ENCODE measurements at regions not wholly inside any gene's neighbourhood (a gene's known extent, or its start where the extent isn't known, plus 50 kb on each side); places are given as distances from the start of the nearest gene placed in this dataset.

DNA sequence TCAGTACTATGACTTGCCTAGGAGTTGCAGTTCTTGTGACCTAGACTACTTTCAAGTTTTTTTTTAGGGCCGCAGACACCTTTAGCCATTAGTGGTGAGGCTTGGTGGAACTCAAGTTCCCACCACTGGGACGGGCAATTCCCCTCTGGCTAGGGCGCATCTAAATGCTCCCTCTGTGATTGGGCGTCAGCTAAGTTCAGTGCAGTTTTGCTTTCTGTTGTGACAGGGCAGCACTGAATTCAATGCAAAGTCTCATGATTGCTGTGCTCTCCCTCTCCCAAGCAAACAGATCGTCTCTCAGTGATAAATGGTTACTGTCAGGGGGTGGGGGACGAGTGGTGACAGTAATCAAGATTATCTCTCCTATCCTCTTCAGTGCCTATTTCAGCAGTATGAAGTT lies 52.7 kb upstream of the FRMPD3 start:
- TF ChIP-seq EZH2 (optimal IDR thresholded peaks at IDR 0.05; ENCODE audit: low read depth, low read length) (no peak), EZH2phosphoT487 (IDR thresholded peaks at IDR 0.05; ENCODE audit: low read length) (no peak)
- TF ChIP-seq, protein P1, sequence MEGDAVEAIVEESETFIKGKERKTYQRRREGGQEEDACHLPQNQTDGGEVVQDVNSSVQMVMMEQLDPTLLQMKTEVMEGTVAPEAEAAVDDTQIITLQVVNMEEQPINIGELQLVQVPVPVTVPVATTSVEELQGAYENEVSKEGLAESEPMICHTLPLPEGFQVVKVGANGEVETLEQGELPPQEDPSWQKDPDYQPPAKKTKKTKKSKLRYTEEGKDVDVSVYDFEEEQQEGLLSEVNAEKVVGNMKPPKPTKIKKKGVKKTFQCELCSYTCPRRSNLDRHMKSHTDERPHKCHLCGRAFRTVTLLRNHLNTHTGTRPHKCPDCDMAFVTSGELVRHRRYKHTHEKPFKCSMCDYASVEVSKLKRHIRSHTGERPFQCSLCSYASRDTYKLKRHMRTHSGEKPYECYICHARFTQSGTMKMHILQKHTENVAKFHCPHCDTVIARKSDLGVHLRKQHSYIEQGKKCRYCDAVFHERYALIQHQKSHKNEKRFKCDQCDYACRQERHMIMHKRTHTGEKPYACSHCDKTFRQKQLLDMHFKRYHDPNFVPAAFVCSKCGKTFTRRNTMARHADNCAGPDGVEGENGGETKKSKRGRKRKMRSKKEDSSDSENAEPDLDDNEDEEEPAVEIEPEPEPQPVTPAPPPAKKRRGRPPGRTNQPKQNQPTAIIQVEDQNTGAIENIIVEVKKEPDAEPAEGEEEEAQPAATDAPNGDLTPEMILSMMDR (IDR thresholded peaks at IDR 0.05; ENCODE audit: low read length): no peak
- Histone ChIP-seq H3K79me2 (ENCODE audit: low read length) (no peaks in the 10 kb centered on the region), H3K27ac (ENCODE audit: low read length) (no peak overlapping the region), H3K27me3 (replicated peaks; ENCODE audit: insufficient read depth, low read length) (no peaks in the 10 kb centered on the region), H3K9ac (ENCODE audit: low read length) (no peak overlapping the region), H3K4me2 (ENCODE audit: low read depth, low read length) (no peak overlapping the region), H4K20me1 (ENCODE audit: insufficient read depth, low read length) (no peaks in the 10 kb centered on the region), H3K9me2 (replicated peaks; ENCODE audit: insufficient read depth, low read length) (no peaks in the 10 kb centered on the region), H3K4me1 (ENCODE audit: low read length) (peaks cover 4% of the 10 kb centered on the region; the same call in 1 of the 2 replicates), H3K4me3 (ENCODE audit: low read length) (no peak overlapping the region), H3K36me3 (replicated peaks; ENCODE audit: insufficient read depth, low read length) (no peaks in the 10 kb centered on the region), H3F3A (ENCODE audit: insufficient read depth, low read length) (no peaks in the 10 kb centered on the region), H3K9me3 (replicated peaks; ENCODE audit: insufficient read depth, low read length) (no peaks in the 10 kb centered on the region), H2AFZ (ENCODE audit: low read length) (no peak overlapping the region)
- DNase-seq: no peak

GRCh38 chrX:107398115-107398514 lies 51.3 kb upstream of the FRMPD3 start:
- no peaks in the 10 kb centered on the region for H3K36me3 ChIP-seq (replicated peaks; ENCODE audit: insufficient read depth, low read length)
- no peak overlapping the region; the same call in 1 of the 2 replicates for H3K27ac ChIP-seq (ENCODE audit: low read length)
- H3K4me3 ChIP-seq (ENCODE audit: low read length): no peak overlapping the region
- H3K9ac ChIP-seq (ENCODE audit: low read length): no peak overlapping the region
- H3K9me3 ChIP-seq (replicated peaks; ENCODE audit: insufficient read depth, low read length): no peaks in the 10 kb centered on the region
- peaks cover 4% of the 10 kb centered on the region; the same call in 1 of the 2 replicates for H3K4me1 ChIP-seq (ENCODE audit: low read length)
- no peak overlapping the region for H2AFZ ChIP-seq (ENCODE audit: low read length)
- no peaks in the 10 kb centered on the region for H4K20me1 ChIP-seq (ENCODE audit: insufficient read depth, low read length)
- TF ChIP-seq EZH2 (optimal IDR thresholded peaks at IDR 0.05; ENCODE audit: low read depth, low read length) (no peak), EZH2phosphoT487 (IDR thresholded peaks at IDR 0.05; ENCODE audit: low read length) (no peak)
- TF ChIP-seq, protein P1 (IDR thresholded peaks at IDR 0.05; ENCODE audit: low read length): no peak
- no peaks in the 10 kb centered on the region for H3K79me2 ChIP-seq (ENCODE audit: low read length)
- peak; percentile 33 for DNase-seq
- H3K4me2 ChIP-seq (ENCODE audit: low read depth, low read length): no peak overlapping the region
- H3F3A ChIP-seq (ENCODE audit: insufficient read depth, low read length): no peaks in the 10 kb centered on the region
- H3K27me3 ChIP-seq (replicated peaks; ENCODE audit: insufficient read depth, low read length): no peaks in the 10 kb centered on the region
- no peaks in the 10 kb centered on the region for H3K9me2 ChIP-seq (replicated peaks; ENCODE audit: insufficient read depth, low read length)
